ENCODE measurements at regions not wholly inside any gene's neighbourhood (a gene's known extent, or its start where the extent isn't known, plus 50 kb on each side); places are given as distances from the start of the nearest gene placed in this dataset.
"Not testable (repeated sequence)": the region's sequence is repeated elsewhere in the genome, so short reads cannot be mapped to it uniquely, and the experiment has no call there.

GRCh38 chr9:85163415-85163814 lies 493.9 kb downstream of the NTRK2 start:
- Histone ChIP-seq H3K36me3 (no peaks in the 10 kb centered on the region), H3K27me3 (no peaks in the 10 kb centered on the region), H3K9me3 (no peaks in the 10 kb centered on the region), H3K4me1 (no peaks in the 10 kb centered on the region), H3K4me3 (no peak overlapping the region), H3K27ac (no peak overlapping the region)
- ATAC-seq (ENCODE audit: low FRiP score in 2 of 2) (no peak), DNase-seq (no peak)
- WGBS, 2 donors, result 84 to 92% methylated on average over 1 of the region's 1 CpG
- TF ChIP-seq CTCF (IDR thresholded peaks at IDR 0.05), result no peak

- H3K27ac ChIP-seq, result no peak overlapping the region
- H3K27me3 ChIP-seq, result no peaks in the 10 kb centered on the region
- ATAC-seq (ENCODE audit: low FRiP score in 2 of 2), result no peak
- no peaks in the 10 kb centered on the region for H3K4me1 ChIP-seq
- no peaks in the 10 kb centered on the region for H3K36me3 ChIP-seq
- H3K9me3 ChIP-seq, result no peaks in the 10 kb centered on the region
- DNase-seq, result no peak
- H3K4me3 ChIP-seq, result no peak overlapping the region
- TF ChIP-seq POLR2AphosphoS5 (IDR thresholded peaks at IDR 0.05) (no peak), POLR2A (IDR thresholded peaks at IDR 0.05) (no peak), CTCF (IDR thresholded peaks at IDR 0.05) (no peak), EP300 (IDR thresholded peaks at IDR 0.05) (no peak)
- WGBS, 2 donors, result 51 to 53% methylated on average over 3 of the region's 3 CpGs
These were observed 493.3 kb downstream of the NTRK2 start for GRCh38 chr9:85162822-85163221.

- not testable (repeated sequence) for H3K4me1 ChIP-seq; H3K36me3 ChIP-seq; ATAC-seq (ENCODE audit: low FRiP score in 2 of 2); H3K4me3 ChIP-seq; H3K27ac ChIP-seq; H3K9me3 ChIP-seq; DNase-seq; H3K27me3 ChIP-seq
- WGBS, 2 donors, result 80 to 85% methylated on average over 1 to 4 of the region's 4 CpGs
These were observed 491.4 kb downstream of the NTRK2 start for GRCh38 chr9:85160944-85161343.

GRCh38 chr9:85158512-85158911 lies 489.0 kb downstream of the NTRK2 start:
- no peak for DNase-seq
- Histone ChIP-seq H3K4me1 (no peaks in the 10 kb centered on the region), H3K27ac (no peak overlapping the region), H3K36me3 (no peaks in the 10 kb centered on the region), H3K4me3 (no peak overlapping the region), H3K27me3 (no peaks in the 10 kb centered on the region), H3K9me3 (no peaks in the 10 kb centered on the region)
- ATAC-seq (ENCODE audit: low FRiP score in 2 of 2), result no peak
- TF ChIP-seq CTCF (IDR thresholded peaks at IDR 0.05) (no peak), POLR2A (IDR thresholded peaks at IDR 0.05) (no peak), EP300 (IDR thresholded peaks at IDR 0.05) (no peak), POLR2AphosphoS5 (IDR thresholded peaks at IDR 0.05) (no peak)

GRCh38 chr9:85157772-85158171 lies 488.2 kb downstream of the NTRK2 start:
- no peak overlapping the region for H3K4me3 ChIP-seq
- no peak for DNase-seq
- H3K27ac ChIP-seq, result no peak overlapping the region
- no peak for ATAC-seq (ENCODE audit: low FRiP score in 2 of 2)
- H3K27me3 ChIP-seq, result no peaks in the 10 kb centered on the region
- no peaks in the 10 kb centered on the region for H3K9me3 ChIP-seq
- no peak for TF ChIP-seq POLR2A (IDR thresholded peaks at IDR 0.05)
- TF ChIP-seq CTCF (IDR thresholded peaks at IDR 0.05), result no peak
- TF ChIP-seq POLR2AphosphoS5 (IDR thresholded peaks at IDR 0.05), result no peak
- TF ChIP-seq EP300 (IDR thresholded peaks at IDR 0.05), result no peak
- no peaks in the 10 kb centered on the region for H3K36me3 ChIP-seq
- WGBS, 2 donors, result 58 to 60% methylated on average over 6 of the region's 6 CpGs
- H3K4me1 ChIP-seq, result no peaks in the 10 kb centered on the region

- Histone ChIP-seq H3K4me1 (no peaks in the 10 kb centered on the region), H3K36me3 (no peaks in the 10 kb centered on the region), H3K27me3 (no peaks in the 10 kb centered on the region), H3K27ac (no peak overlapping the region), H3K9me3 (no peaks in the 10 kb centered on the region), H3K4me3 (no peak overlapping the region)
- no peak for TF ChIP-seq CTCF (IDR thresholded peaks at IDR 0.05)
- TF ChIP-seq POLR2A (IDR thresholded peaks at IDR 0.05), result no peak
- WGBS, 2 donors, result 80 to 100% methylated on average over 2 of the region's 2 CpGs
- ATAC-seq (ENCODE audit: low FRiP score in 2 of 2) (no peak), DNase-seq (no peak)
These were observed 487.1 kb downstream of the NTRK2 start for GRCh38 chr9:85156652-85157051.
